HCT116 (cell line): ENCODE measurements at regions not wholly inside any gene's neighbourhood (a gene's known extent, or its start where the extent isn't known, plus 50 kb on each side); places are given as distances from the start of the nearest gene placed in this dataset.
A peak's percentile ranks its signal among the peaks of the same experiment; 100 is the strongest.

Source experiments
- EZH2phosphoT487 ChIP-seq: fragments of 200-600 bp; IDR thresholded peaks from 2 replicates; pipeline ENCODE4 v1.6.1; 2018; ENCODE audit warnings: antibody characterized with exemption, borderline replicate concordance
- FOSL1 ChIP-seq: IDR thresholded peaks from 2 replicates; pipeline ENCODE4 v1.6.1; 2012; ENCODE audit warnings: low read depth
- JUND ChIP-seq: IDR thresholded peaks from 2 replicates; pipeline ENCODE4 v1.6.1; 2012
- MAX ChIP-seq: IDR thresholded peaks from 2 replicates; pipeline ENCODE4 v1.6.1; 2012
- POLR2A ChIP-seq: IDR thresholded peaks from 2 replicates; pipeline ENCODE4 v1.7.0; 2011; ENCODE audit warnings: borderline replicate concordance; ENCODE audit not compliant: insufficient read depth, insufficient read length; ENCODE audit errors: extremely low read depth
- POLR2AphosphoS5 ChIP-seq: IDR thresholded peaks from 2 replicates; pipeline ENCODE4 v1.6.1; 2011; ENCODE audit warnings: mild to moderate bottlenecking, low read depth, low read length, moderate library complexity
- SP1 ChIP-seq: IDR thresholded peaks from 2 replicates; pipeline ENCODE4 v1.6.1; 2012; ENCODE audit warnings: low read depth
- TCF7L2 ChIP-seq: IDR thresholded peaks from 2 replicates; pipeline ENCODE4 v1.7.0; 2011; ENCODE audit warnings: borderline replicate concordance, inconsistent platforms; ENCODE audit not compliant: insufficient read depth, insufficient read length; ENCODE audit errors: extremely low read depth
- TF ChIP-seq, protein P1 (sequence below), 3 experiments: fragments of 200-600 bp in 1 of 3; sonication (generic) in 1 of 3; IDR thresholded peaks in 2 of 3; conservative IDR thresholded peaks in 1 of 3; 2 replicates each; pipeline ENCODE4 v1.5.1; 2012 to 2017; ENCODE audit warnings: low read depth in 2 of 3, low read length in 2 of 3, antibody characterized with exemption in 1 of 3, borderline replicate concordance in 1 of 3, control low read depth in 1 of 3, mild to moderate bottlenecking in 1 of 3, mixed read lengths in 1 of 3, mixed run types in 1 of 3, moderate library complexity in 1 of 3; ENCODE audit not compliant: insufficient read depth in 1 of 3
- TF ChIP-seq, protein P2 (sequence below): IDR thresholded peaks from 2 replicates; pipeline ENCODE4 v1.6.1; 2012; ENCODE audit warnings: low read depth
- TF ChIP-seq, protein P3 (sequence below): IDR thresholded peaks from 2 replicates; pipeline ENCODE4 v1.6.1; 2012

- TF ChIP-seq EZH2phosphoT487 = no peak
- TF ChIP-seq POLR2AphosphoS5 = no peak
- no peak for TF ChIP-seq MAX
- TF ChIP-seq, protein P1, sequence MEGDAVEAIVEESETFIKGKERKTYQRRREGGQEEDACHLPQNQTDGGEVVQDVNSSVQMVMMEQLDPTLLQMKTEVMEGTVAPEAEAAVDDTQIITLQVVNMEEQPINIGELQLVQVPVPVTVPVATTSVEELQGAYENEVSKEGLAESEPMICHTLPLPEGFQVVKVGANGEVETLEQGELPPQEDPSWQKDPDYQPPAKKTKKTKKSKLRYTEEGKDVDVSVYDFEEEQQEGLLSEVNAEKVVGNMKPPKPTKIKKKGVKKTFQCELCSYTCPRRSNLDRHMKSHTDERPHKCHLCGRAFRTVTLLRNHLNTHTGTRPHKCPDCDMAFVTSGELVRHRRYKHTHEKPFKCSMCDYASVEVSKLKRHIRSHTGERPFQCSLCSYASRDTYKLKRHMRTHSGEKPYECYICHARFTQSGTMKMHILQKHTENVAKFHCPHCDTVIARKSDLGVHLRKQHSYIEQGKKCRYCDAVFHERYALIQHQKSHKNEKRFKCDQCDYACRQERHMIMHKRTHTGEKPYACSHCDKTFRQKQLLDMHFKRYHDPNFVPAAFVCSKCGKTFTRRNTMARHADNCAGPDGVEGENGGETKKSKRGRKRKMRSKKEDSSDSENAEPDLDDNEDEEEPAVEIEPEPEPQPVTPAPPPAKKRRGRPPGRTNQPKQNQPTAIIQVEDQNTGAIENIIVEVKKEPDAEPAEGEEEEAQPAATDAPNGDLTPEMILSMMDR (IDR thresholded peaks at IDR 0.05 in 2 of 3, conservative IDR thresholded peaks at IDR 0.05 in 1 of 3; ENCODE audit: borderline replicate concordance in 1 of 3, insufficient read depth in 1 of 3, low read depth in 2 of 3, low read length in 2 of 3) = 0 out of 6 replicates have a peak, but pooled peaks of 1 of the 3 experiments have one; percentile 5
- TF ChIP-seq FOSL1 = no peak
- TF ChIP-seq TCF7L2 = no peak
- no peak for TF ChIP-seq JUND
- no peak for TF ChIP-seq SP1
- TF ChIP-seq POLR2A = no peak
- TF ChIP-seq, protein P2, sequence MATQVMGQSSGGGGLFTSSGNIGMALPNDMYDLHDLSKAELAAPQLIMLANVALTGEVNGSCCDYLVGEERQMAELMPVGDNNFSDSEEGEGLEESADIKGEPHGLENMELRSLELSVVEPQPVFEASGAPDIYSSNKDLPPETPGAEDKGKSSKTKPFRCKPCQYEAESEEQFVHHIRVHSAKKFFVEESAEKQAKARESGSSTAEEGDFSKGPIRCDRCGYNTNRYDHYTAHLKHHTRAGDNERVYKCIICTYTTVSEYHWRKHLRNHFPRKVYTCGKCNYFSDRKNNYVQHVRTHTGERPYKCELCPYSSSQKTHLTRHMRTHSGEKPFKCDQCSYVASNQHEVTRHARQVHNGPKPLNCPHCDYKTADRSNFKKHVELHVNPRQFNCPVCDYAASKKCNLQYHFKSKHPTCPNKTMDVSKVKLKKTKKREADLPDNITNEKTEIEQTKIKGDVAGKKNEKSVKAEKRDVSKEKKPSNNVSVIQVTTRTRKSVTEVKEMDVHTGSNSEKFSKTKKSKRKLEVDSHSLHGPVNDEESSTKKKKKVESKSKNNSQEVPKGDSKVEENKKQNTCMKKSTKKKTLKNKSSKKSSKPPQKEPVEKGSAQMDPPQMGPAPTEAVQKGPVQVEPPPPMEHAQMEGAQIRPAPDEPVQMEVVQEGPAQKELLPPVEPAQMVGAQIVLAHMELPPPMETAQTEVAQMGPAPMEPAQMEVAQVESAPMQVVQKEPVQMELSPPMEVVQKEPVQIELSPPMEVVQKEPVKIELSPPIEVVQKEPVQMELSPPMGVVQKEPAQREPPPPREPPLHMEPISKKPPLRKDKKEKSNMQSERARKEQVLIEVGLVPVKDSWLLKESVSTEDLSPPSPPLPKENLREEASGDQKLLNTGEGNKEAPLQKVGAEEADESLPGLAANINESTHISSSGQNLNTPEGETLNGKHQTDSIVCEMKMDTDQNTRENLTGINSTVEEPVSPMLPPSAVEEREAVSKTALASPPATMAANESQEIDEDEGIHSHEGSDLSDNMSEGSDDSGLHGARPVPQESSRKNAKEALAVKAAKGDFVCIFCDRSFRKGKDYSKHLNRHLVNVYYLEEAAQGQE = no peak
- TF ChIP-seq, protein P3, sequence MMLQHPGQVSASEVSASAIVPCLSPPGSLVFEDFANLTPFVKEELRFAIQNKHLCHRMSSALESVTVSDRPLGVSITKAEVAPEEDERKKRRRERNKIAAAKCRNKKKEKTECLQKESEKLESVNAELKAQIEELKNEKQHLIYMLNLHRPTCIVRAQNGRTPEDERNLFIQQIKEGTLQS = no peak
Measured at GRCh38 chr16:50942143-50942542, 200.3 kb downstream of the CYLD start.
